ENCODE measurements at regions not wholly inside any gene's neighbourhood (a gene's known extent, or its start where the extent isn't known, plus 50 kb on each side); places are given as distances from the start of the nearest gene placed in this dataset.

DNA sequence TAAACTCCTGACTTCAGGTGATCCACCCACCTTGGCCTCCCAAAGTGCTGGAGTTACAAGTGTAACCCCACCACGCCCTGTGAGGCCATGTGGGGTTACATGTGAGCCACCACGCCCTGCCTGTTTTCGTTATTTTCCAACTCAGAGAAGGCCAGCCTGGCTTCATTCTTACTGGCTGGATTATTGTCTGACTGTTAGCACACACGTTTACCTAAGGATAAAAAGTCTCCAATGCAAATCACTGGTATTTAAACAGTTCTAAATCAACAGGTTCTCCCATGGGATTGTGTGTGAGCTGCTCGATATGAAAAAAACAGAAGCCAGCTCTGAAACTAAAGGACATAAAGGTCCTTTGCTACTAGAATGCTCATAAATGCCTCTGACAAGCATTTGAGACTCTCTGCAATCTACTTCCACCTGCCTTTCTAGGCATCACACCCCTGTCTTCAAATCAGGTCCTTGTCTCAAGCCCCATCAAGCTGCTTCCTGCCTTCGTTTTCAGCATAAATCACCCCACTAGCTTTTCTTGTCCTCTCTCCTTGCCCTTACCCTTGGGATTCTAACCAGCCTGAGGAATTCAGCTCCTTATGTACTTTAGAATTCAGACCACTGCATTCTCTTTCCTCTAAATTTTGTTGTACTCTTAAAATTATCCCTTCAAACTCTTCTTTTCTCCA, 265.0 kb downstream of the DUSP6 start:
- TF ChIP-seq, protein P1, sequence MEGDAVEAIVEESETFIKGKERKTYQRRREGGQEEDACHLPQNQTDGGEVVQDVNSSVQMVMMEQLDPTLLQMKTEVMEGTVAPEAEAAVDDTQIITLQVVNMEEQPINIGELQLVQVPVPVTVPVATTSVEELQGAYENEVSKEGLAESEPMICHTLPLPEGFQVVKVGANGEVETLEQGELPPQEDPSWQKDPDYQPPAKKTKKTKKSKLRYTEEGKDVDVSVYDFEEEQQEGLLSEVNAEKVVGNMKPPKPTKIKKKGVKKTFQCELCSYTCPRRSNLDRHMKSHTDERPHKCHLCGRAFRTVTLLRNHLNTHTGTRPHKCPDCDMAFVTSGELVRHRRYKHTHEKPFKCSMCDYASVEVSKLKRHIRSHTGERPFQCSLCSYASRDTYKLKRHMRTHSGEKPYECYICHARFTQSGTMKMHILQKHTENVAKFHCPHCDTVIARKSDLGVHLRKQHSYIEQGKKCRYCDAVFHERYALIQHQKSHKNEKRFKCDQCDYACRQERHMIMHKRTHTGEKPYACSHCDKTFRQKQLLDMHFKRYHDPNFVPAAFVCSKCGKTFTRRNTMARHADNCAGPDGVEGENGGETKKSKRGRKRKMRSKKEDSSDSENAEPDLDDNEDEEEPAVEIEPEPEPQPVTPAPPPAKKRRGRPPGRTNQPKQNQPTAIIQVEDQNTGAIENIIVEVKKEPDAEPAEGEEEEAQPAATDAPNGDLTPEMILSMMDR (conservative IDR thresholded peaks at IDR 0.05): no peak
- no peak for TF ChIP-seq EZH2 (IDR thresholded peaks at IDR 0.05; ENCODE audit: low read depth)
